H1 (cell line): ENCODE measurements at regions not wholly inside any gene's neighbourhood (a gene's known extent, or its start where the extent isn't known, plus 50 kb on each side); places are given as distances from the start of the nearest gene placed in this dataset.

Experiments used
- JUND ChIP-seq: IDR thresholded peaks from 2 replicates; pipeline ENCODE4 v1.6.1; 2011; ENCODE audit warnings: mild to moderate bottlenecking, improper control_type of control experiment, low read length

DNA sequence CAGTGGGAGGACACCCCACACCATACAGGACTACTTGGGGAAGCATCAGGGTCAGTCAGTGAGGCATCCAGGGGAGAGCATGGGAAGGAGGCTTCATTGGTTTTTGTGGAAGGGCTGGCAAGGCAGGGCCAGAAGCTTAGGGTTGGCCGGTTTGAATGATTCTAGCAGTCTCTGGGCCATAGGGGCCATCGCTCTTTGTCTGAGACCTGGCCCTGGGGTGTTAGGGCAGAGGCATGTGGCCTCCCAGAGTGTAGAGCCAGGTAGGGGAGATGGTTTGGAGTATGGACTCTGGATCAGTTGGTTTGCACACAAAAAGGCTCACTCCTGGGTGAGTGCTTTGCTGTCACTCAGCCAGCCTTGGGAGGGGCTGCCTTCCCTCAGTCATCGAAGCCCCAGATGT, 98.5 kb downstream of the GLI2 start (continued):
- no peak for TF ChIP-seq JUND
